ENCODE measurements at regions not wholly inside any gene's neighbourhood (a gene's known extent, or its start where the extent isn't known, plus 50 kb on each side); places are given as distances from the start of the nearest gene placed in this dataset.

DNA sequence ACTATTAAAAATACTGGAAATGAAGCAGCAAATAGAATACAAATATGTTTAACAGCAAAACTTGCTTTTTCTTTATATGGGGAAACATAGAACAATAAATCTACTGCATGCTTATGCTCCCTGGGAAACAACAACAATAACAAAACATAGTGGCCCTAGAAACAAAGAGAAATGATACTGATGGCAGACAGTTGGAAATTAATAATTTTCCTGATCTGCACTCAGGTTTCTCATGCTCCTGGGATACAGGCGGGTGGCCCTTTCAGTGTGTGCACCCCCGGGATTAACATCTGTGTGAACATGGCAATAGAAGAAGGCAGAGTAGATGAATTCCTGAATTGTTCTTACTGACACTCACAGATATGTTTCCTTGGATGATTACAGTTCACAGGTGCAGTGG, 209.2 kb upstream of the TBX18 start:
- TF ChIP-seq, protein P1, sequence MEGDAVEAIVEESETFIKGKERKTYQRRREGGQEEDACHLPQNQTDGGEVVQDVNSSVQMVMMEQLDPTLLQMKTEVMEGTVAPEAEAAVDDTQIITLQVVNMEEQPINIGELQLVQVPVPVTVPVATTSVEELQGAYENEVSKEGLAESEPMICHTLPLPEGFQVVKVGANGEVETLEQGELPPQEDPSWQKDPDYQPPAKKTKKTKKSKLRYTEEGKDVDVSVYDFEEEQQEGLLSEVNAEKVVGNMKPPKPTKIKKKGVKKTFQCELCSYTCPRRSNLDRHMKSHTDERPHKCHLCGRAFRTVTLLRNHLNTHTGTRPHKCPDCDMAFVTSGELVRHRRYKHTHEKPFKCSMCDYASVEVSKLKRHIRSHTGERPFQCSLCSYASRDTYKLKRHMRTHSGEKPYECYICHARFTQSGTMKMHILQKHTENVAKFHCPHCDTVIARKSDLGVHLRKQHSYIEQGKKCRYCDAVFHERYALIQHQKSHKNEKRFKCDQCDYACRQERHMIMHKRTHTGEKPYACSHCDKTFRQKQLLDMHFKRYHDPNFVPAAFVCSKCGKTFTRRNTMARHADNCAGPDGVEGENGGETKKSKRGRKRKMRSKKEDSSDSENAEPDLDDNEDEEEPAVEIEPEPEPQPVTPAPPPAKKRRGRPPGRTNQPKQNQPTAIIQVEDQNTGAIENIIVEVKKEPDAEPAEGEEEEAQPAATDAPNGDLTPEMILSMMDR (IDR thresholded peaks at IDR 0.05; ENCODE audit: low read depth, low read length, missing input control), result no peak
- no peak for TF ChIP-seq GABPA (IDR thresholded peaks at IDR 0.05 in 1 of 2, conservative IDR thresholded peaks at IDR 0.05 in 1 of 2)
- TF ChIP-seq YY1 (IDR thresholded peaks at IDR 0.05), result no peak
- TF ChIP-seq TAF1 (conservative IDR thresholded peaks at IDR 0.05), result no peak
- TF ChIP-seq ATF3 (IDR thresholded peaks at IDR 0.05), result no peak
- TF ChIP-seq, protein P2, sequence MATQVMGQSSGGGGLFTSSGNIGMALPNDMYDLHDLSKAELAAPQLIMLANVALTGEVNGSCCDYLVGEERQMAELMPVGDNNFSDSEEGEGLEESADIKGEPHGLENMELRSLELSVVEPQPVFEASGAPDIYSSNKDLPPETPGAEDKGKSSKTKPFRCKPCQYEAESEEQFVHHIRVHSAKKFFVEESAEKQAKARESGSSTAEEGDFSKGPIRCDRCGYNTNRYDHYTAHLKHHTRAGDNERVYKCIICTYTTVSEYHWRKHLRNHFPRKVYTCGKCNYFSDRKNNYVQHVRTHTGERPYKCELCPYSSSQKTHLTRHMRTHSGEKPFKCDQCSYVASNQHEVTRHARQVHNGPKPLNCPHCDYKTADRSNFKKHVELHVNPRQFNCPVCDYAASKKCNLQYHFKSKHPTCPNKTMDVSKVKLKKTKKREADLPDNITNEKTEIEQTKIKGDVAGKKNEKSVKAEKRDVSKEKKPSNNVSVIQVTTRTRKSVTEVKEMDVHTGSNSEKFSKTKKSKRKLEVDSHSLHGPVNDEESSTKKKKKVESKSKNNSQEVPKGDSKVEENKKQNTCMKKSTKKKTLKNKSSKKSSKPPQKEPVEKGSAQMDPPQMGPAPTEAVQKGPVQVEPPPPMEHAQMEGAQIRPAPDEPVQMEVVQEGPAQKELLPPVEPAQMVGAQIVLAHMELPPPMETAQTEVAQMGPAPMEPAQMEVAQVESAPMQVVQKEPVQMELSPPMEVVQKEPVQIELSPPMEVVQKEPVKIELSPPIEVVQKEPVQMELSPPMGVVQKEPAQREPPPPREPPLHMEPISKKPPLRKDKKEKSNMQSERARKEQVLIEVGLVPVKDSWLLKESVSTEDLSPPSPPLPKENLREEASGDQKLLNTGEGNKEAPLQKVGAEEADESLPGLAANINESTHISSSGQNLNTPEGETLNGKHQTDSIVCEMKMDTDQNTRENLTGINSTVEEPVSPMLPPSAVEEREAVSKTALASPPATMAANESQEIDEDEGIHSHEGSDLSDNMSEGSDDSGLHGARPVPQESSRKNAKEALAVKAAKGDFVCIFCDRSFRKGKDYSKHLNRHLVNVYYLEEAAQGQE (IDR thresholded peaks at IDR 0.05), result no peak
- no peak for TF ChIP-seq MAX (IDR thresholded peaks at IDR 0.05)
- no peak for TF ChIP-seq NR2F2 (IDR thresholded peaks at IDR 0.05)
- no peak for TF ChIP-seq ZBTB33 (IDR thresholded peaks at IDR 0.05)
